ENCODE measurements at regions not wholly inside any gene's neighbourhood (a gene's known extent, or its start where the extent isn't known, plus 50 kb on each side); places are given as distances from the start of the nearest gene placed in this dataset.

DNA sequence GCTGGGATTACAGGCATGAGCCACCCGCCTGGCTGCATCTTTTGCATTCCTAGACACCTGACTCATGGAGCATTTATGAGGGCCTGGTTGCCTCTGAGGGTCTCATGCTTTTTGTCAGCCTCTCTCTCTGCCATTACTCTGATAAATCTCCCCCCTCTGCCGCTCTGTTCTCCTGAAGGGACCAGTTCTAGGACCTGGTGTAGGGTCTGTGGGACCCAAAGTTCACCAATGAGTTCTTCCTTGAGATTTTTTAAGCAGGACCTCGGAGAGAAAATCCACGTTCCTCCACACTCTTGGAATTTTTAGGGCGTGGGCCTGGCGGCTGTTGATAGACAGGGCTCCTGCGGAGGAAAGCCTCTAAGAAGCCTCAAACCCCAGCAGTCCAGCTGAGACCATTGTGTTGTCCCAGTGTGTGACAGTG lies 91.9 kb upstream of the ERRFI1 start:
- H3K36me3 Mint-ChIP-seq (ENCODE audit: low read depth) = peaks cover under 1% of the 10 kb centered on the region
- H3K27me3 Mint-ChIP-seq (ENCODE audit: low read depth) = peaks cover 5% of the 10 kb centered on the region
- H3K4me3 Mint-ChIP-seq = peak overlapping the region in 1 of 3 experiments; percentile 31
- H3K27ac Mint-ChIP-seq = peak overlapping the region; percentile 91 to 98 (median 96)
- H3K4me1 Mint-ChIP-seq = peaks cover 64% of the 10 kb centered on the region
- TF ChIP-seq, protein P1, sequence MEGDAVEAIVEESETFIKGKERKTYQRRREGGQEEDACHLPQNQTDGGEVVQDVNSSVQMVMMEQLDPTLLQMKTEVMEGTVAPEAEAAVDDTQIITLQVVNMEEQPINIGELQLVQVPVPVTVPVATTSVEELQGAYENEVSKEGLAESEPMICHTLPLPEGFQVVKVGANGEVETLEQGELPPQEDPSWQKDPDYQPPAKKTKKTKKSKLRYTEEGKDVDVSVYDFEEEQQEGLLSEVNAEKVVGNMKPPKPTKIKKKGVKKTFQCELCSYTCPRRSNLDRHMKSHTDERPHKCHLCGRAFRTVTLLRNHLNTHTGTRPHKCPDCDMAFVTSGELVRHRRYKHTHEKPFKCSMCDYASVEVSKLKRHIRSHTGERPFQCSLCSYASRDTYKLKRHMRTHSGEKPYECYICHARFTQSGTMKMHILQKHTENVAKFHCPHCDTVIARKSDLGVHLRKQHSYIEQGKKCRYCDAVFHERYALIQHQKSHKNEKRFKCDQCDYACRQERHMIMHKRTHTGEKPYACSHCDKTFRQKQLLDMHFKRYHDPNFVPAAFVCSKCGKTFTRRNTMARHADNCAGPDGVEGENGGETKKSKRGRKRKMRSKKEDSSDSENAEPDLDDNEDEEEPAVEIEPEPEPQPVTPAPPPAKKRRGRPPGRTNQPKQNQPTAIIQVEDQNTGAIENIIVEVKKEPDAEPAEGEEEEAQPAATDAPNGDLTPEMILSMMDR (IDR thresholded peaks at IDR 0.05; ENCODE audit: unreplicated experiment in 3 of 3) = no peak
- peaks cover 8% of the 10 kb centered on the region for H3K9me3 Mint-ChIP-seq

DNA sequence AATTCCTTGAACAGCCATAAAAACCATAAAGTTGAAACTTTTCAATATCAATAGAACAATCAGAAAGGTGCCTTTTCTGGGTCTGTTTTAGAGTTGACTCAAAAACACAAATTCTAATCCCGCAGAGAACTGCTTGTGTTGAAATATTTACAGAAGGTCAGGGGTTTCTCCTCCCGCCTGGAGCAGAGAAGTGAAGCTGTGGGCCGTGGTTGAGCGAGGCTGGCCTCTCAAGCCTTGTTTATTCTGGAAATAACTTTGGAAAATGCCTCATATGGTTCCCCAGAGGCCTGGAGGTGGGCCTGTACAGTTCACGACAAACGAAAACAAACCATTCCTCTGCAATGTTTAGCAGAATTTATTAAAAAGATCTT lies 90.8 kb upstream of the ERRFI1 start:
- Mint-ChIP-seq H3K4me3 (peak overlapping the region; percentile 41 to 55 (median 44)), H3K27me3 (ENCODE audit: low read depth) (peaks cover 5% of the 10 kb centered on the region), H3K36me3 (ENCODE audit: low read depth) (no peaks in the 10 kb centered on the region), H3K9me3 (no peaks in the 10 kb centered on the region), H3K27ac (peak overlapping the region; percentile 96 to 98 (median 98)), H3K4me1 (peaks cover 54% of the 10 kb centered on the region)
- TF ChIP-seq, protein P1 (IDR thresholded peaks at IDR 0.05; ENCODE audit: unreplicated experiment in 3 of 3) = no peak

- Mint-ChIP-seq H3K4me1 (peaks cover 43% of the 10 kb centered on the region), H3K4me3 (peak overlapping the region in 1 of 3 experiments; percentile 46), H3K27ac (peak overlapping the region; percentile 61 to 98 (median 87)), H3K36me3 (ENCODE audit: low read depth) (no peaks in the 10 kb centered on the region), H3K9me3 (no peaks in the 10 kb centered on the region), H3K27me3 (ENCODE audit: low read depth) (no peaks in the 10 kb centered on the region)
- TF ChIP-seq, protein P1 (IDR thresholded peaks at IDR 0.05; ENCODE audit: unreplicated experiment in 3 of 3) = no peak
Observed at GRCh38 chr1:8115769-8116167, 89.7 kb upstream of the ERRFI1 start.

GRCh38 chr1:8115031-8115768 lies 89.1 kb upstream of the ERRFI1 start:
- Mint-ChIP-seq H3K4me3 (no peak overlapping the region), H3K4me1 (peaks cover 39% of the 10 kb centered on the region), H3K36me3 (ENCODE audit: low read depth) (no peaks in the 10 kb centered on the region), H3K27me3 (ENCODE audit: low read depth) (no peaks in the 10 kb centered on the region), H3K27ac (peak overlapping the region; percentile 61 to 98 (median 87)), H3K9me3 (peaks cover 3% of the 10 kb centered on the region)
- TF ChIP-seq, protein P1 (IDR thresholded peaks at IDR 0.05; ENCODE audit: unreplicated experiment in 3 of 3) = no peak

DNA sequence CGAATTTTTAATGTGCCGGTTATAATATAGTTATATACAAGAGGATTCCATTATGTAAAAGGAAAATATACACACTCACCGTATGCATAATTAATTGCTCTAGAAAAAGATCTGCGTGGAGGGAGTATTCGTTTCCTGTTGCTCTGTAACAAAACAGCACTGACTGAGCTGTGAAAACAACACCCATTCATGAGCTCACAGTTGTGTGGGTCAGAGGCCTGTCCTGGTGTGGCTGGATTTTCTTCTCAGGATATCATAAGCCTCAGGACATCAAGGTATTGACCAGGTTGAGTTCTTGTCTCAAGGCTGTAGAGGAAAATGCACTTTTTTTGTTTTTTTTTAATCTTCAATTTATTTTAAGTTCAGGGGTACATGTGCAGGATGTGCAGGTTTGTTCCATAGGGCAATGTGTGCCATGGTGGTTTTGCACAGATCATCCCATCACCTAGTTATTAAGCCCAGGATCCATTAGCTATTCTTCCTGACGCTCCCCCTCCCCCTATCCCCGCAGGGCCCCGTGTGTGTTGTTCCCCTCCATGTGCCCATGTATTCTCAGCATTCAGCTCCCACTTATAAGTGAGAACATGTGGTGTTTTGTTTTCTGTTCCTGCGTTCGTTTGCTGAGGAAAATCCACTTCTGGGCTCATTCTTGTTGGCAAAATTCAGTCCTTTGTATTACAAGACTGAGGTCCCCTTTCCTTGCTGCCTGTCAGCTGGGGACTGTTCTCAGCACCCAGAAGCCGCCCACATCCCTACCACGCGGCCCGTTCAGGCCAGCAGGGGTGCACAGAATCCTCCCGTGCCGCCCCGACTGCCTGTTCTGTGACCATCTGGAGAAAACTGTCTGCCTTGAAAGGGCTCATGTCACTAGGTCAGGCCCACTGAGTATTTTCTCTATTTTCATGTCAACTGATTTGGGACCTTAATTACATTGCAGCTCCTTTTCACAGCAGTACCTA lies 87.4 kb upstream of the ERRFI1 start:
- TF ChIP-seq, protein P1 (IDR thresholded peaks at IDR 0.05; ENCODE audit: unreplicated experiment in 3 of 3) = no peak
- peaks cover 39% of the 10 kb centered on the region for H3K4me1 Mint-ChIP-seq
- H3K27ac Mint-ChIP-seq = peak overlapping the region; percentile 38 to 74 (median 68)
- H3K36me3 Mint-ChIP-seq (ENCODE audit: low read depth) = no peaks in the 10 kb centered on the region
- no peak overlapping the region for H3K4me3 Mint-ChIP-seq
- H3K27me3 Mint-ChIP-seq (ENCODE audit: low read depth) = no peaks in the 10 kb centered on the region
- peaks cover 10% of the 10 kb centered on the region for H3K9me3 Mint-ChIP-seq

All from nephron (organoid).